GM04503 (cell line): ENCODE measurements at regions not wholly inside any gene's neighbourhood (a gene's known extent, or its start where the extent isn't known, plus 50 kb on each side); places are given as distances from the start of the nearest gene placed in this dataset.
A peak's percentile ranks its signal among the peaks of the same experiment; 100 is the strongest.

Experiments used
- DNase-seq: peaks from one replicate; pipeline ENCODE4 v3.0.0-alpha.2; 2012; ENCODE audit warnings: low read depth

DNA sequence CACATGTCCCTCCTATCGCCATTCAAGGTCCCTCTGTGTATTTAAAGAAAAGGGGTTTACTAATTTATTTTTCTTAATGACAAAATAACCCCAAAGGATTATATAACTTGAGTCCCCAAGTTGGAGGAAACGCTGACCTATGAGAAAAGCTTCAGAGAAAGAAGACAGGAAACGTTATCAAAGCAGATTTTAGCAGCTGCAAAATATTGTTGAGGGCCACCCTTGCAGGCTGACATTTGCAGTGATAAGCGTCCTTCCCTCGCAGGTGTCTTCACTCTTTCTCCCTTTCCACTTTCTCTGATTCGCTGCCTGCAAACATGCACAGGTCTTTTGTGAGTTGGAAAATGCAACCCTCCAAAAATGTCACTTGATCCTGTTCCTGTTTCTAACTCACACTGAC, 103.2 kb upstream of the RIPOR2 start:
- DNase-seq: no peak

DNA sequence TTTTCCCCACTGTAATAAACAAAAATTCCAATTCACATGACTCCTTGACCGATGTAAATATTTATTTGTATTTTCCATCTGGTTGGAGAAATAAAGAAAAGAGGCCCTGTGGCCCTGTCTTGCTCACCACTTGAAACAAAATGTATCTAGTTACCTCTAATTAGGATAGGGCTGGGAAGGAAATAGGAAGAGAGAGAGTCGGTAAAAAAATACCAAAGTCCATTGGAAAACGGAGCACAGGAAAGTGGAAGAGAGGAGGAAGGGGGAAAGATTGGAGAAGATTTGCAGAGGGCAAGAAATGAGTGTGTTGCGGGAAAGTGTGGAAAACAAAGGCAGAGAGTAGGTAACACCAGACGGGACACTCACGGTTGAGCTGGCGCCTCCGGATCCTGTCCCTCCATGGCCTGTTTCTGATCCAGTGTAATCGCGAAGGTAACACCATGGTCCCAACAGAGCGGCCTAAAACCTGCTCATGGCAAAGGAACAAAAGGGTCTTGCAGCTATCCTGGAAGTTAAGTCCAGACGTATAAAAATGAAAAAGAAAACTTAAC, 105.8 kb upstream of the RIPOR2 start:
- no peak for DNase-seq

DNA sequence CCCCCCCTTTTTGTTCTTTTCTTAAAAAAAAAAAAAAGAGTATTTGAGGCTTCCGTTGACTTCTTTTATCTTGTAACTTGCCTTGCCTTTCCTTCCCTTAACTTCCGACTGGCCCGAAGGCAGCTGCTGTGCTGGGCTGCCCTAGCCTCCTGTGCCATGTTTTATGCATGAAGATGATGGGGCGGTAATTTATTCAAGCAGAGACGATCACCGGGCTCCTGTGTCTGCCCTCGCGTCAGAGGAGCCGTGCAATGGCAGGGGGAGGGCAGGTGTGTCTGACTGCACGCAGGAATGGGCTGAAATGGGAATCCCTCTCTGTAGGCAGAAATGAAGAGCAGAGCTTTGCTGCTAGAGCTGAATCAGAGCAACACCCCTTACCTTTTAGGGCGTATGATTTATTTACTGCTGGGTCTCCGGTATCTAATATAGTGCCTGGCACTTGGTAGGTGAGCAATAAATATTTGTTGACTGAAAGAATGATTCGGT, 106.3 kb upstream of the RIPOR2 start:
- no peak for DNase-seq

DNA sequence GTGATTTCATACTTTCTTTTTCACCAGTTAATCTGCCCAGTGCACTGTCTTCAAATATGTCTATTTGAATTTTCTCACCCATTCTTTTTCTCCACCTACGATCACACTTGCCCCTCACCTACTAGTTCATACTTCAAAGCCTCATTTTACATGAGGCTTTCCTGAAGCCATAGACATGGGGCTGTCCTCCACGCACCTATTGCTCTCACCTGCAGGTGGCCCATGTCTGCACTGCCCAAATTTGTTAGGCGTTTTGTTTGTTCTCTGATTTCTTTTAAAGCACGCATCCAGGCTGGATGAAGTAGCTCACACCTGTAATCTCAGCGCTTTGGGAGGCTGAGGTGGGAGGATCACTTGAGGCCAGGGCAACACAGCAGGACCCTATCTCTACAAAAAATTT, 106.8 kb upstream of the RIPOR2 start:
- no peak for DNase-seq

DNA sequence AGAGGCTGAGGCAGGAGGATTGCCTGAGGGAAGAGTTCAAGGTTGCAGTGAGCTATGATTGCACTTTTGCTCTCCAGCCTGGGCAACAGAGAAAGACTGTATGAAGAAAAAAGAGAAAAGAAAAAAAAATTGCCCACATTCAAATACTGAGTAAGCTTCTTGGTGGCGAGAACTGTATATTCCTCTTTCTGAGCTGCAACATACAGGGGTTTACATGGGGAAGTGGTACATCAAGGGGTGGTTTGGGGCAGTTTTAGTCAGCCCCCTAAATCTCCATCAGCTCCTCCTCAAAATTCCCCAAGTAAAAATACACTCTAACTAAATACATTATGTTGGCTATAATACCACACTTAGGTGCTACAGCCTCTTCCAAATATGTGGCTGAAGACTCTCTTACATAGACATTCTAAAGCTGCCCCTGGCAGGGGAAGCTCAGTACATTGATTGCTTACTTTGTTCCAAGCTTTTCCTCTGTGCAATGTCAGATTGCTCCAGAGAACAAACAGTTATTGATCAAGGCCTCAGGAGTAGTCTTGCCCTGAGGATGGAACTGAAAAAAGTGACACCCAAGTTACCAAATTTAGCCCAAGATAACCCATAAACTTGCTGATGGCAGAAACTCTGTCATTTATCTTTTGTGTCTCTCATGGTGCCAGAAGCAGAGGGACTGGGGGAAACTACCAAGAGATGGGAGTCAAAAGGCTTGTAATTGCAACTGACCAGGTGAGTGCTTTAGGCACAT, 107.4 kb upstream of the RIPOR2 start:
- DNase-seq: no peak

DNA sequence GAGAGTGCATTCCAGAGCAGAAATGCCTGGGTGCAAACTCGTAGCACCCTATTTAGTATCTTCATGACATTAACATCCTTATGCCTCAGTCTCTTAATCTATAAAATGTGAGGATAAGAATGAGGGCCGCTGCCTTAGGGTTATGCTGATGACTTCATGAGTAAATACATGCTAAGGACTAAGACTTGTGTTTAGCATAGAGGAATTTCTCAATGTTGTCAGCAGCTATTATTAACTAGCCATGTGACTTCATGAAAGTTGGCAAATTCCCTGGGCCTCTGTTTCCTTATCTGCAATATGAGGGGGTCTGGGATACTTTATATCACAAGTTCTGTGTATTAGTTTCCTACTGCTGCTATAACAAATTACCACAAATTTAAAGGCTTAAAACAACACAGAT, 108.1 kb upstream of the RIPOR2 start:
- DNase-seq: no peak

DNA sequence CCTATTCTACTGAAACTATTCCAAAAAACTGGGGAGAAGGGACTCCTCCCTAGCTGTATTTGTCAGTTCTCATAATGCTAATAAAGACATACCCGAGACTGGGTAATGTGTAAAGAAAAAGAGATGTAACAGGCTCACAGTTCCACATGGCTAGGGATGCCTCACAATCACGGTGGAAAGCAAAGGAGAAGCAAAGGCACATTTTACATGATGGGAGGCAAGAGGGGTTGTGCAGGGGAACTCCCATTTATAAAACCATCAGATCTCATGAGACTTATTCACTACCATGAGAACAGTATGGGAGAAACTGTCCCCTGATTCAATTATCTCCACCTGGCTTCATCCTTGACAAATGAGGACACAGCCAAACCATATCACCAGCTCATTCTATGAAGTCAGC, 111.2 kb upstream of the RIPOR2 start:
- DNase-seq: no peak

DNA sequence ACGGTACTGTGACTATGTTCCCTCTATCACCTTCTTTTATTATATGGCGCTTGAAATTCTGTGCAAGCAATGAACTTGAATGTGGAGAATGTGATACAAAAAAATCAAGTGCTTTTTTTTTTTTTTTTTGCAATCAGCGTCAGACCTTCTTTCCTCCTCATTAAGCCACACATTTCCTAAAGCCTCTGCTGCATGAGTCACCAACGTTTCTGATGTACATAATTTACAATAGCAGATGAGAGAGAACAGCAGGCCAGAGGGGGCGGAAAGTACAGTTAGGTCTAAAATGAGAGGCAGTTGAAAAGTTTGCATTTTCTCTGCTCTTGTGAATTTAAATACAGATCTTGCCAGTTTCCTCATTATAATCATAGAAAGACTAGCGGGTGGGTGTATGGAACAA, 114.6 kb upstream of the RIPOR2 start:
- DNase-seq: no peak

DNA sequence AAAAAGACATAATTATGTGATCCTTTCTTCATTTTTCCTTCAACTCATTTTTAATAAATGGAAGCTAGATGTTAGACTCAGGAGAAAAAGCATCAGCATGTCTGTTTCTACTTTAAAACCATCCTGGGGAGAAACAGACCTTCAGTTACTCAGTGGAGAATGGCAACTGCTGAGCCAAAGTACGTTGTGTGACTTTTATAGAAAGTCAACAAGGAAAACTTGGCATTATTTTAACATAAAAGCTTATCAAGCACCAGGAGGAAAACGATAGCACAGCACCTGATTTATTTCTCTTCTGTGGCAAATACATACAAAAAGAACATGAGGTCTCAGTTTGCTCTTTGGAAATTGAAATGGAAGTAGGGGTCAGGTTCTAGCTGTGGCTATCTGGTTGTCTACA, 115.3 kb upstream of the RIPOR2 start:
- DNase-seq: no peak

DNA sequence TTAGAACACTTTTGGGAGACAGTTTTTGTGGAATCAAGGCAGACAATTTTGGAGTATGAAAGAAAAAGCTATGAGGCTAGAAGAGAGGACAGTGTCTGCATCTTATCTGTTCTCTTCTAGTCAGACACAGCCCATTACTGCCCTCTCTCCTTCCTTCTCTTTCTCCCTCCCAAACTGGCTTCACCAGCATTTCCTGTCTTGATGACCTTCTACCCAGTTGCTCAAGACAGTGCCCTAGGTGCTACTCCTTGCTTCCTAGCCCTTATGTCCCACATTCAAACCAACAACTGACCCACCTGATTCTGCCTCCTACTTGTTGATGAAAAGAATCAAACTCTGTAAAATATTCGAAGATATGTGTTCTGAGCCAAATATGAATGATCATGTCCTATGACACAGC, 116.4 kb upstream of the RIPOR2 start:
- no peak for DNase-seq

DNA sequence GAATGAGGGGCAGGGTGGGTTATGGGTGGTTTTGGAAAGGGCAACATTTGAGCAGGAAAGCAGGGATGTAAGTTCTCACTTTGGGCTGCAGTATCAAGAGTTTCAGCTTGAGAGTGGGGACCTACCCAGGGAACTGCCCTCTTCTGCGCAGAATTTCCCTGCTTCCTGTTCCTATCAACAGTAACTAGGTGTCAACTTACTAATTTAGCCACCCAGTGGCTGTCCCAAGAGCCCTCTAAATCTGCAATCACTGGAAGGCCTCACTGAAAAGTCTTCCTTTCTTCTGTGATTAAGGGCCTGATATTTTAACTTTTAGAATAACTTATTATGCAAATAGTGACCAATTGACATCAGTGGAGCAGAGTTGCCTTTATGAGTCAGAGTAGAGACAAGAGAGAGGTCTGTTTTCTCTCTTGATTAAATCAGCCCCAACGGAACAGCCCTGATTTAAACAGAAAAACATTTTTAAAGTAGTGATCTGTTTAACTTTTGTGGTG, 118.2 kb upstream of the RIPOR2 start:
- peak; percentile 66 for DNase-seq

DNA sequence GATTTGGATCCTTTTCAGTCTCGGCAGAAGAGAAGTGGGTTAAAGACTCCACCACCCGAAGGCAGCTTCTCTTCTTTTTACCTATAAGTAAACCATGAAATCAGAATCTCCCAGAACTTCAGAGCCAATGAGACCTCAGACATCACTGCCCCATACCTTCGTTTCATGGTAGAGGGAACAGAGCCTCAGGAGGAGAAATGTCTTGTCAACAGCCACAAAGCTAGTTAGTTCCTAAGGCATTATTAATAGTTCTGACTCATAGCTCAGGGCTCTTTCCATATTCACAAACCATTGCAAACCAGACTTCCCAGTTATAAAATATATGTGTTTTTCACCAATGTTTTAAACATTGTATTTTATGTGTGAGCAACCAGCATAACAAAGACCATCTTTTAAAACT, 118.7 kb upstream of the RIPOR2 start:
- DNase-seq: no peak

DNA sequence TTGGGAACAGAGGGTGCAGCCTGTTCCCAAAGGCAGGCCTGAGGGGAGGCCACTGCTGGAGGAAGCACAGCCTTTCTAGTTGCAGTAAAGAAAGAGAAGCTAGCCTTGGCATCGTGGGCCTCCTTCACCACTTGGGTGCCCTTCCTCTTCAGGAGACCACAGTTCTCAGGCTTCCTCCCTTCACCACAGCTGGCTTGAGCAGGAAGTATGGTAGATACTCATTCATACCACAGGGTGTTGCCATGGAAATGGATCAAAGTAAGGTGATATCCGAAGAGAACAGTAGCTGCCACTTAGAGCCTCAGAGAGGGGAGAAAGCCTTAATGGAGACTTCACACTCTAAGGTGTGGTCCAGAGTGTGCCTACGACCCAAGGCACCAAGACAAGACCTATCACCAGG, 120.4 kb upstream of the RIPOR2 start:
- no peak for DNase-seq

DNA sequence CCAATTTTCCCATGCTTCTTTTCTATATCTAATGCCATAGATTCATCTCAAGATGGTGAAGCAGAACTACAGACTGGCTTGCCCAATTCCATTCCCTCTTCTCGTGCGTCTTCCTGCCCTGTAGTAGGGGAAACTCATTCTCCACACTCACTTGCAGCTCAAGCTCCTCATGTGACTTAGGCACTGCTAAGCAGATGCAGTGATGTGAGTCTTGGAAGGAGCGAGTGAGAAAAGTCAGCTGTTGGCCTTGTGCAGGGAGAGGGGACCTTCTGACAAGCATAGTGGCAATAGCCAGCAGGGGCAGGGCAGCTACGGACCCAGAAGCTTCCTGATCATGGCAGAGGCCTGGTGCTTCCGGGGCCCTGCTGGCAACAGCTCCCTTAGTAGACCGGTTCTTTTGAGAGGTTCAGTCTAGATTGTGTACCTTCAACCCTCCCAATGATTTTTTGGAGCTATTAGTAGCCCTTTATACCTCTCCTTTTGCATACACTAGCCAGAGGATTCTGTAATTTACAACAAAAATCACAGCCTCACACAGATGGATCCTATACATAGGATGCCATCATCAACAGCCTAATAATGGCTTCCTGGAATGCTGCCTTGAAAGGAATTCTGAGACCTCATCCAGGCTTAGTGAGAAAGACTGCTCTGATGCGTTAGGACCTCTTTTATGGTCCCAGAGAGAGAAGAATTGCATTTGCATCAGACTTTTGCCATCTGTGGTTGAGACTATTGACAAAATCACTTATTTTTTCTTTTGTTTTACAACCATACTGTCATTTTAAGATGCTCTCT, 121.5 kb upstream of the RIPOR2 start:
- no peak for DNase-seq

DNA sequence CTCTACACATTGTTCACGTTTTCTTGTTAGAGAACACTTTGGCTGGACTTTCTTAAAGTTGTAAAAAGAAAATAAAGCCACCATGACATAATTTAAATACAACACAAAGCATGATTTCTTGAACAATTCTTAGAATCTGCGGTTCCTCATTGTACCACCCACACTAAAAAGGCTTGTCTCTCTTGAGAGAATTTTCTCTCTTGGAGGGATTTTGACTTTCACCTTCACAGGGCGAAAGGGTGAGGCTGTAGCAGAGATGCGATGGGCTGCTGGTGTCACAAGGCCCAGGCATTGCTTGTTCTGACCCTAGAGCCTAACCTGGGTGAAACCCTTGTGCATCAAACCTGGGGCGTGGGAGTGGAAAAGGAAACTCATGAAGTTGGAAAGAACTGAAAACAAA, 122.7 kb upstream of the RIPOR2 start:
- no peak for DNase-seq

DNA sequence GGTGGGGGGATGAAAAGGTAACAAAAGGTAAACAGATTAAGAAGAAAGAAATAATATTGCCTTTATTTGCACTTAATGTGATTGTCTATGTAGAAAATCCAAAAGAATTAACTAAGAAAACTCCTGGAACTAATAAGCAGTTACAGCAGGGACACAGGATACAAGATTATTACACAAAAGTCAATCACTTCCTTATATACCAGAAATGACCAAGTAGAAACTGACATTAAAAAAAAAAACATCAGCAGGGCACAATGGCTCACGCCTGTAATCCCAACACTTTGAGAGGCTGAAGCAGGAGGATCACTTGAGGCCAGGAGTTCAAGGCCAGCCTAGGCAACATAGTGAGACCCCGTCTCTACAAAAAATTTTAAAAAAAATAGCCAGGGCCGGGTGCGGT, 123.2 kb upstream of the RIPOR2 start:
- no peak for DNase-seq

DNA sequence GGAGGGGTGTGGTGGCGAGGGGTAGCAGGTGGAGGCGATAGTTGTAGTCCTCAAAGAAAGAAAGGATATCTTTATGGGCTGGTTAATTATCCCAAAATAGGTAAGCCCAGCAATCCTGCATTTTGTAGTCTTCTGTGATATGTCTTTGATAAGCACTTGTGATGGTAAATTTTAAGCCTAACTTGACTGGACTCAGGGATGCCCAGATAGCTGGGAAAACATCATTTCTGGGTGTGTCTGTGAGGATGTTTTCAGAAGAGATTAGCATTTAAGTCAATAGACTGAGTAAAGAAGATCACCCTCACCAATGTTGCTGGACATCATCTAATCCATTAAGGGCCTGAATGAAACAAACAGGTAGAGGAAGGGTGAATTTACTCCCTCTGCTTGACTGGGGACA, 124.8 kb upstream of the RIPOR2 start:
- no peak for DNase-seq

DNA sequence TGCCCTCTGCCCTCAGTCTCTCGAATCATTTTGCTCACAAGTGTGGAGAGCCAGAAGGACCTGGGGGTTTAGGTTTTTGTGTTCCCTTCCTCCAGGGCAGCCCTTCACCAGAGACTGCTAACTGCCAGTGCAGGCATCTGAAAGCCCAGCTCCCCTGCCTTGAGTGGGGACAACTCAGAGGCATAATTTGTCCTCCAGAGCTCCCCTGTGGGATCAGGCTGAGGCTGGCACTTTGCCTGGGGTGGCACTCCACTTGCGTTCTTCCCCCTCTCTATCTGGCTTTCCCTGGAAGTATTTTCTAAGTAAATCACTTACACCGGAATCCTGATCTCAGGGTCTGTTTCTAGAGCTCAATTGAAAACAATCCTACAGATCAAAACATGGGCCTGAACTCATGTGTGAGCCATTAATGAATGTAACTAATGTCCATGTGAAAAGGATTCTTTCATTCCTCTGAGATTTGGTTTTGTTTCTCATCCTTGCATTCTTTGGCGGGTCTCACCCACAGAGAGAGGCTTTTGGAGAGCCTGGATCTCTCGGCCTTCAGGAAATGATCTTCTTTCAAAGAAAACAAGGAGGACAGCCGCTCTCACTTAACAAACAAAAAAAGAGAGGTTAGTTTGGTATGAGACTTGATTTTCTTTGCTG, 125.7 kb upstream of the RIPOR2 start:
- peak; percentile 78 for DNase-seq

DNA sequence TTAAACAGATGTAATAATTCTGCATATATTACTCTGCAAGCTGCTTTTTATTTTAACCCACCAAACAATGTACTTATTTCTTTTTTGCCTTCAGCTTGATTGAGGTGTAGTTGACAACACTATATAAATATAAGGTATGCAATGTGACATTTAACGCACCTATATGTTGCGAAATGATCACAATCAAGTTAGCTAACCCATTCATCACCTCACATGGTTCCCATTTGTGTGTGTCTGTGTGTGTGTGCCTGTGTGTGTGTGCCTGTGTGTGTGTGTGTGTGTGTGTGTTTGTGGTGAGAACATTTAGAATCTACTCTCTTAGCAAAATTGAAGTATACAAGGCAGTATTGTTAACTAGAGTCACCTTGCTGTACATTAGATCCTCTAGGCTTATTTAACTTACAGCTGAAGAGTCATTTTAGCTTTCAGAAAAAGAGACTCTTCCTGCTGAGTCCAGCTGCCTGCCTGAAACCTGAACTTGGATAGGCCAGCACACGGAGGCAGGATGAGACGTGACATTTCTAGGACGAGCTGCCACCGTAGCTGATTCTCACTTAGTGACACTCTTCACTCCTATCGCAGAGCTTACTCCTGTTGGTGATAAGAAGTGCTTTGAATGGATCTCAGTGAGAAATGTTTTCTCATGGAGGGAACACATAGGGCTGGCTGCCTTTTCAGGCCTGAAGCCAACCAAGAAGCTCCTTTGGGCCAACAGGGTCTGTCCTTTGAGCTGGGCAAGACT, 126.5 kb upstream of the RIPOR2 start:
- no peak for DNase-seq

DNA sequence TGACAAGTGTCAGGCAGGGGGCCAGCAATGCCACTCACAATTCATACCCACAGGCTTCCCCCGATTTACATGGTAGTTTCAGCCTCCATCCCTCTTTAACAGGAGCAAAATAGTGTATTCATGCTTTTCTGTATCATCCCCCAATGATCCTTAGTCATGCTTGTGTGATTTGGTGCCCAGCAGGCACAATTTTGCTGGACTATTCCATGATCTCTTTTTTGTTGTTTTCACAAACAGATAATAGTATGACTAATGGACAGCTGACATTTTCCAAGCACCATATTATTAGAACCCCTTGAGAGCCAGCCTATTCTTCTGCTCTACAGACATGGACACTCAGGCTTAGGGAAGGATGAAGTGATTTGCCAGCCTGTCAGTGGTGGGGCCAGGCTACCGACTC, 128.2 kb upstream of the RIPOR2 start:
- DNase-seq: no peak

DNA sequence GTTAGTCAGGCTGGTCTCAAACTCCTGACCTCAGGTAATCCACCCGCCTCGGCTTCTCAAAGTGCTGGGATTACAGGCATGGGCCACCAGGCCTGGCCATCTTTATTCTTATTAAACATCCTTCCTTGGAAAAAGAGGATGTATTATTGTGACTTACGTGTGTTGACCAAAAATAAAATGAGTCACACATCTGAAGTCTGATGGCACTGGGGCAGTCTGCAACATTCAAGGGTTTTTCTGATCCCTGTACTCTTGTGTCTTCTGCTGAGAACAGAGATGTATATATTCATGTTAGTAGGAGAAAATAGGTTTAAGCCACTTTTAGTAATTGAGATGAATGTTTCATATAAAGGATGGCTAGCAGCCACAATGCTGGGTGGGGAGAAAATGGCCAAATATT, 129.9 kb upstream of the RIPOR2 start:
- DNase-seq: no peak

DNA sequence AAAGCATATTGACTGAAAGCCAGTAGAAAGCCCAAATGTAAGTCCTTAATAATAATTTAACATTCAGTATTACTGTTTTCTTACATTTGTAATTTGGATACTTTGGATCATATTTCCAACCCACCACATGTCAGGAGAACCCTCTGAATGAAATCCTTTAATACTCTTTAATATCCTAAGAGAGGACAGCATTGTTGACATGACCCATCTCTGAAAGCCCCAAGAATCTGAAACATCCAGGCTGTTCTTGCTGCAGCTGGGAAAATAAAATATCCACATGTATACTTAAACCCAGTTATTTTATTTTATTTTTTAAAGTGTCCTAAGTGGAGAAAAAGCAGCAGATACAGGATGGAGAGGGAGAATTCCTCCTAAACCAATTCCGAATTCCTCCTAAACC, 130.8 kb upstream of the RIPOR2 start:
- DNase-seq: no peak
